GM19468 (cell line): ENCODE measurements at regions not wholly inside any gene's neighbourhood (a gene's known extent, or its start where the extent isn't known, plus 50 kb on each side); places are given as distances from the start of the nearest gene placed in this dataset.

ENCODE experiments used
- ATAC-seq: cut with Tn5 transposase; IDR thresholded peaks from one replicate; pipeline ENCODE4 v1.9.1; 2021; ENCODE audit warnings: mild to moderate bottlenecking, moderate library complexity, moderate number of reproducible peaks; ENCODE audit not compliant: unreplicated experiment; ENCODE audit errors: extremely low read depth

GRCh38 chr4:183843248-183843671 lies 61.8 kb upstream of the STOX2 start:
- ATAC-seq, result no peak

GRCh38 chr4:183846951-183847350 lies 58.2 kb upstream of the STOX2 start:
- ATAC-seq, result no peak

DNA sequence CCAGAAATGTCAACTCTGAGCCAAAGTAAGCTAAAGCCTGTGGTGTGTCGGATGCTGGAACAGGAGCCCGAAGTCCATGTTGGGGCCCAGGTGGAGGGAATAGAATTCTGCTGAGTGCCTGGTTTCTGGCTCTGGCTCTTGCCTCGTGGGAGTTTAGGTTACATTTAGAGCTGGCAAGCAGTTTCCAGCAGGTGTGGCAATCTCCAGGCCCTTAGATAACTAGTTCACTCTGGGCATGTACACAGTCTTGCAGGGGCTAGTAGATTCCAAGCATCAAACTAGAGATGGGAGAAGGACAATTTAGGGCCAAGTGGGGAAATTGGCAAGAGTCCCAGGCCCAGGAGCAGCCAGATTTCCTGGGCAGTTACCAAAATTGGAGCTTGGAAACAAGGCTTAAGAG lies 56.3 kb upstream of the STOX2 start:
- no peak for ATAC-seq

DNA sequence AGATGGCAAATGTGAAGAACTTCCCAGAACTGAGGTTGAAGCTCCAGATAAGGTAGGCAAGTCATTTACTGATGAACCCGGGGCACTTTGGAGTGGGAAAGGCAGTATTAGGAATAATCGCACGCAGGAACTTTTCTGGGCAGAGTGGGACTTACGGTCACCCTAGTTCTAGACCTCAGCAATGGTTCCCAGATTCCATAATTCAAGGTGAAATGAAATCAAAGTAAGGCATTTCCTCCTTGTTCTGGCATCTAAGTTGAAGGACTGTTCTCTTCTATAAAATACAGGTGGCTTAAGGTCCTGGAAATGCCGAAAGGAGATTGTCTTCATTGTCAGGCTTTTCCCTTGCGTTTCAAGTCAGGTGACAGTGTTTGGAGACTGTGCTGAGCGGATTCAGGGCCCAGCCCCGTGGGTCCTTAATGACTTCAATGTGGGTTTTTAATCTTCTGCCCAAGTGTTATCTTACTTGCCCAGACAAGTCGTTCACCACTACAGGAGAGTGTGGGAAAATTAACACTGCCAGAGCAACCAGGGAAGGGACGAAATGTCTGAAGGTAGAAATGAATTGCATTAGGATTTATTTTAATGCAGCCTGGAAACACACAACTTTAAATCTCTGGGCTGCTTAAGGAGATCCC lies 52.1 kb upstream of the STOX2 start:
- no peak for ATAC-seq

- no peak for ATAC-seq
Observed at GRCh38 chr4:183853548-183853940, 51.6 kb upstream of the STOX2 start.
